Activated B cell treated with CpG ODN at 0.5 μM for 24 hours (primary cell): ENCODE measurements at regions not wholly inside any gene's neighbourhood (a gene's known extent, or its start where the extent isn't known, plus 50 kb on each side); places are given as distances from the start of the nearest gene placed in this dataset.

Experiments
- ATAC-seq: fragments of 200-7000 bp; cut with Tn5 transposase; one replicate; pipeline ENCODE4 v1.10.0; 2021; ENCODE audit warnings: low read depth, mild to moderate bottlenecking, moderate library complexity
- CTCF ChIA-PET: fragments of 350-600 bp; sonication (Branson Sonifier 250); formaldehyde crosslinking; loops from one replicate; lab custom pipeline; 2021; ENCODE audit warnings: antibody characterized with exemption; lab: Charles Lee
- POLR2A ChIA-PET: fragments of 350-600 bp; sonication (Branson Sonifier 250); formaldehyde crosslinking; loops from one replicate; lab custom pipeline; 2021; ENCODE audit warnings: antibody characterized with exemption; lab: Charles Lee
- DNase-seq: peaks from one replicate; pipeline ENCODE4 v3.0.0; 2022
- H3K27ac Mint-ChIP-seq: one replicate; pipeline ENCODE4 v1.8.0; 2020; ENCODE audit warnings: mixed read lengths
- H3K27me3 Mint-ChIP-seq: one replicate; pipeline ENCODE4 v1.8.0; 2021; ENCODE audit warnings: mixed read lengths
- H3K36me3 Mint-ChIP-seq: one replicate; pipeline ENCODE4 v1.8.0; 2021; ENCODE audit warnings: low read depth, mixed read lengths
- H3K4me1 Mint-ChIP-seq: one replicate; pipeline ENCODE4 v1.8.0; 2021; ENCODE audit warnings: mixed read lengths
- H3K4me3 Mint-ChIP-seq: one replicate; pipeline ENCODE4 v1.8.0; 2020; ENCODE audit warnings: mild to moderate bottlenecking, mixed read lengths
- H3K9me3 Mint-ChIP-seq: one replicate; pipeline ENCODE4 v1.8.0; 2020; ENCODE audit warnings: mixed read lengths
- intact Hi-C: fragments of 100-400 bp; cut with micrococcal nuclease; formaldehyde crosslinking; loops from one replicate; pipeline ENCODE4 v1.15.1; 2024
- TF ChIP-seq, protein P1 (sequence below): fragments of 200-600 bp; IDR thresholded peaks from one replicate; pipeline ENCODE4 v1.8.0; 2022; ENCODE audit warnings: antibody characterized with exemption, mild to moderate bottlenecking

- Mint-ChIP-seq H3K9me3 (no peaks in the 10 kb centered on the region), H3K4me1 (no peaks in the 10 kb centered on the region), H3K27me3 (no peaks in the 10 kb centered on the region), H3K27ac (no peak overlapping the region), H3K36me3 (no peaks in the 10 kb centered on the region), H3K4me3 (no peak overlapping the region)
- TF ChIP-seq, protein P1, sequence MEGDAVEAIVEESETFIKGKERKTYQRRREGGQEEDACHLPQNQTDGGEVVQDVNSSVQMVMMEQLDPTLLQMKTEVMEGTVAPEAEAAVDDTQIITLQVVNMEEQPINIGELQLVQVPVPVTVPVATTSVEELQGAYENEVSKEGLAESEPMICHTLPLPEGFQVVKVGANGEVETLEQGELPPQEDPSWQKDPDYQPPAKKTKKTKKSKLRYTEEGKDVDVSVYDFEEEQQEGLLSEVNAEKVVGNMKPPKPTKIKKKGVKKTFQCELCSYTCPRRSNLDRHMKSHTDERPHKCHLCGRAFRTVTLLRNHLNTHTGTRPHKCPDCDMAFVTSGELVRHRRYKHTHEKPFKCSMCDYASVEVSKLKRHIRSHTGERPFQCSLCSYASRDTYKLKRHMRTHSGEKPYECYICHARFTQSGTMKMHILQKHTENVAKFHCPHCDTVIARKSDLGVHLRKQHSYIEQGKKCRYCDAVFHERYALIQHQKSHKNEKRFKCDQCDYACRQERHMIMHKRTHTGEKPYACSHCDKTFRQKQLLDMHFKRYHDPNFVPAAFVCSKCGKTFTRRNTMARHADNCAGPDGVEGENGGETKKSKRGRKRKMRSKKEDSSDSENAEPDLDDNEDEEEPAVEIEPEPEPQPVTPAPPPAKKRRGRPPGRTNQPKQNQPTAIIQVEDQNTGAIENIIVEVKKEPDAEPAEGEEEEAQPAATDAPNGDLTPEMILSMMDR, result no peak
- intact Hi-C loops, result no loop called here
- POLR2A ChIA-PET, result no interaction called here
- ATAC-seq, result no peak
- DNase-seq, result no peak
- CTCF ChIA-PET, result no interaction called here
Observed at GRCh38 chr10:105700218-105700617, 1059.1 kb downstream of the SORCS3 start.

DNA sequence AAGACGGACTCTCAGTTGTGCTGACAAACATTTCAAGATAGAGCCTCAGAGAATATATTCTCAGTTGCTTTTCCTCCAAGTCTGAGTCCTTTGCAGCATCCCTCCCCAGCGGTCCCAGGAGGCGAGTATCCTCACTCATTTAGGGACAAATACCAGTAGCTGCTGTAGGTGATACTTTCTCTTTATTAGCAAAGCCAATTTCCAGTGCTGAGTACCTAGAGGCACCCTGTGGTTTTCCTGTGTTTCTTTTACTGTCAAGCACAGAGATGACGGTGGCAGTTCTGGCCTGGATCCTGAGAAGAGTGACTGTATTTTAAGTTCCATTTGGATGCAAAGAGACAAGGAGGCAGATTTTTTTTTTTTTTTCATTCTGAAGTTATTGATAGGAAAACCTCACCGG is 1058.4 kb downstream of the SORCS3 start:
- no peaks in the 10 kb centered on the region for H3K27me3 Mint-ChIP-seq
- no peaks in the 10 kb centered on the region for H3K36me3 Mint-ChIP-seq
- ATAC-seq (no peak), DNase-seq (no peak)
- TF ChIP-seq, protein P1, result no peak
- no peaks in the 10 kb centered on the region for H3K9me3 Mint-ChIP-seq
- H3K27ac Mint-ChIP-seq, result no peak overlapping the region
- H3K4me3 Mint-ChIP-seq, result no peak overlapping the region
- no peaks in the 10 kb centered on the region for H3K4me1 Mint-ChIP-seq
- intact Hi-C loops, result no loop called here
- ChIA-PET CTCF (no interaction called here), POLR2A (no interaction called here)

- Mint-ChIP-seq H3K36me3 (no peaks in the 10 kb centered on the region), H3K4me1 (no peaks in the 10 kb centered on the region), H3K4me3 (no peak overlapping the region), H3K27me3 (no peaks in the 10 kb centered on the region), H3K27ac (no peak overlapping the region), H3K9me3 (no peaks in the 10 kb centered on the region)
- ATAC-seq, result no peak
- POLR2A ChIA-PET, result no interaction called here
- CTCF ChIA-PET, result no interaction called here
- intact Hi-C loops, result no loop called here
- DNase-seq, result no peak
- TF ChIP-seq, protein P1, result no peak
Observed at GRCh38 chr10:105698592-105698991, 1057.5 kb downstream of the SORCS3 start.

DNA sequence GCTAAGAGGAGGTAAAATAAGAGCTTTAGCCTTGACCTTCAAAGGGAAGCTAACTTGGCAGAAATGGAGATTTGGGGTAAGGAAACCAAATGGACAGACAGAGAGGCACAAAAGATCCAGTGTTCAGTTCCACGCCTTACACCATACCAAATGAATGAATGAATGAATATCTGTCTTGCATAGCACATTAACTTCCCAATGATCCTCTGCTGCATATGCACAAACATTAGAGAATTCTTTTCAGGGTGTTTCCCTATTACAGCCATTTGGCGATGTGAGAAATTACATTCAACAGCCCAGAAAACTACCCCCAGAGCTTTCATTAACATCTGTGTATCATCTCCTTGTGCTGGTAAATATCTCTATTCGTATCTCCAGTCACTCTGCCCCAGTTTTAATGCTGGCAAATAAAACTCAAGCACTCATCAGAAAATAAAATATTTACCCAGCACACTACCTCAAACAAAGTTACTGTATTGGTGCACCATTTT is 1056.2 kb downstream of the SORCS3 start:
- Mint-ChIP-seq H3K27me3 (no peaks in the 10 kb centered on the region), H3K36me3 (no peaks in the 10 kb centered on the region), H3K27ac (no peak overlapping the region), H3K4me3 (no peak overlapping the region), H3K4me1 (no peaks in the 10 kb centered on the region), H3K9me3 (no peaks in the 10 kb centered on the region)
- POLR2A ChIA-PET, result no interaction called here
- no peak for DNase-seq
- TF ChIP-seq, protein P1, result no peak
- ATAC-seq, result no peak
- CTCF ChIA-PET, result no interaction called here
- intact Hi-C loops, result no loop called here

DNA sequence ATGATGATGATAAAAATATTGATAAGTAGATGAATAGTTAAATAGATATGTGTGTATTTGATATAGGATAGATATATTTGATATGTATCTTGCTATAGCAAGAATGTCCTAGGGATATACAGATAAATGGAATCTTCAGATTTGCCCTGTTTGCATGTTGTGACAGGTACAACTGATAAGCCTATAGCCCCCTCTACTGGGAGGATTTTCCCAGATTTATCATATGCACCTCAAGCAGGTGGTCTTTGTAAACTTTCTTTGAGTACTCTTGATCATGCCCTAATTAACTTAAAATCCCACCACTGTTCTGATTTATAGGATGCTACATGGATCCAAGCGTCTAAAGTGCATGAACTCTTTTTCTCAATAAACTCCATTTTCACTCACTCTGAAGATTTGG is 1050.7 kb downstream of the SORCS3 start:
- no peaks in the 10 kb centered on the region for H3K4me1 Mint-ChIP-seq
- CTCF ChIA-PET, result no interaction called here
- H3K36me3 Mint-ChIP-seq, result no peaks in the 10 kb centered on the region
- H3K9me3 Mint-ChIP-seq, result no peaks in the 10 kb centered on the region
- TF ChIP-seq, protein P1, result no peak
- no peaks in the 10 kb centered on the region for H3K27me3 Mint-ChIP-seq
- no peak overlapping the region for H3K27ac Mint-ChIP-seq
- DNase-seq (no peak), ATAC-seq (no peak)
- H3K4me3 Mint-ChIP-seq, result no peak overlapping the region
- intact Hi-C loops, result no loop called here
- POLR2A ChIA-PET, result no interaction called here
